NCI-H1092 (cell line): ENCODE measurements at regions not wholly inside any gene's neighbourhood (a gene's known extent, or its start where the extent isn't known, plus 50 kb on each side); places are given as distances from the start of the nearest gene placed in this dataset.
A peak's percentile ranks its signal among the peaks of the same experiment; 100 is the strongest.
"Not testable (repeated sequence)": the region's sequence is repeated elsewhere in the genome, so short reads cannot be mapped to it uniquely, and the experiment has no call there.

Experiments used
- DNase-seq: peaks from one replicate; lab custom pipeline; 2025; lab: John Stamatoyannopoulos, UW

GRCh38 chr7:87007038-87007437 lies 52.4 kb downstream of the ELAPOR2 start:
- no peak for DNase-seq

GRCh38 chr7:87004956-87005355 lies 54.5 kb downstream of the ELAPOR2 start:
- no peak for DNase-seq

- DNase-seq, result no peak
Measured at GRCh38 chr7:87003872-87004798, 55.3 kb downstream of the ELAPOR2 start.

GRCh38 chr7:87001214-87001613 lies 58.2 kb downstream of the ELAPOR2 start:
- no peak for DNase-seq

- no peak for DNase-seq
Measured at GRCh38 chr7:87000344-87000743, 59.1 kb downstream of the ELAPOR2 start.

- DNase-seq, result no peak
Measured at GRCh38 chr7:86999750-87000149, 59.7 kb downstream of the ELAPOR2 start.

- no peak for DNase-seq
Measured at GRCh38 chr7:86995814-86996213, 63.6 kb downstream of the ELAPOR2 start.

- no peak for DNase-seq
Measured at GRCh38 chr7:86995052-86995725, 64.3 kb downstream of the ELAPOR2 start.

GRCh38 chr7:86991771-86992191 lies 67.7 kb downstream of the ELAPOR2 start:
- DNase-seq, result peak; percentile 29

GRCh38 chr7:86991093-86991769 lies 68.2 kb downstream of the ELAPOR2 start:
- DNase-seq, result no peak

GRCh38 chr7:86989407-86989806 lies 70.0 kb downstream of the ELAPOR2 start:
- DNase-seq, result no peak

- DNase-seq, result not testable (repeated sequence)
Measured at GRCh38 chr7:86987834-86988233, 71.6 kb downstream of the ELAPOR2 start.

- not testable (repeated sequence) for DNase-seq
Measured at GRCh38 chr7:86987358-86987757, 72.1 kb downstream of the ELAPOR2 start.

- not testable (repeated sequence) for DNase-seq
Measured at GRCh38 chr7:86985342-86985741, 74.1 kb downstream of the ELAPOR2 start.

- DNase-seq, result not testable (repeated sequence)
Measured at GRCh38 chr7:86983654-86984053, 75.8 kb downstream of the ELAPOR2 start.

GRCh38 chr7:86981937-86982336 lies 77.5 kb downstream of the ELAPOR2 start:
- DNase-seq, result not testable (repeated sequence)

- no peak for DNase-seq
Measured at GRCh38 chr7:86981127-86981526, 78.3 kb downstream of the ELAPOR2 start.

- no peak for DNase-seq
Measured at GRCh38 chr7:86980223-86980622, 79.2 kb downstream of the ELAPOR2 start.

GRCh38 chr7:86978808-86979506 lies 80.5 kb downstream of the ELAPOR2 start:
- DNase-seq, result no peak

- DNase-seq, result no peak
Measured at GRCh38 chr7:86976958-86977357, 82.5 kb downstream of the ELAPOR2 start.

GRCh38 chr7:86975914-86976313 lies 83.5 kb downstream of the ELAPOR2 start:
- no peak for DNase-seq

- no peak for DNase-seq
Measured at GRCh38 chr7:86975449-86975848, 84.0 kb downstream of the ELAPOR2 start.
